Upper lobe of left lung (tissue), 4 donors: ENCODE measurements at regions not wholly inside any gene's neighbourhood (a gene's known extent, or its start where the extent isn't known, plus 50 kb on each side); places are given as distances from the start of the nearest gene placed in this dataset.

Experiments used
- EP300 ChIP-seq, 4 donors: sonication (generic); formaldehyde crosslinking; IDR thresholded peaks; one replicate each; pipeline ENCODE4 v1.5.1; 2017; ENCODE audit warnings: antibody characterized with exemption in 4 of 4, control low read depth in 2 of 4
- POLR2AphosphoS5 ChIP-seq, 2 donors: sonication (generic); formaldehyde crosslinking; IDR thresholded peaks; one replicate each; pipeline ENCODE4 v1.5.1; 2017; ENCODE audit warnings: antibody characterized with exemption in 2 of 2
- TF ChIP-seq, protein P1 (sequence below), 6 experiments: fragments of 450-650 bp in 4 of 6; fragments of 200-600 bp in 2 of 6; sonication (generic) in 2 of 6; IDR thresholded peaks; one replicate each; pipeline ENCODE4 v1.5.1; 2016 to 2019; ENCODE audit warnings: antibody characterized with exemption in 6 of 6

DNA sequence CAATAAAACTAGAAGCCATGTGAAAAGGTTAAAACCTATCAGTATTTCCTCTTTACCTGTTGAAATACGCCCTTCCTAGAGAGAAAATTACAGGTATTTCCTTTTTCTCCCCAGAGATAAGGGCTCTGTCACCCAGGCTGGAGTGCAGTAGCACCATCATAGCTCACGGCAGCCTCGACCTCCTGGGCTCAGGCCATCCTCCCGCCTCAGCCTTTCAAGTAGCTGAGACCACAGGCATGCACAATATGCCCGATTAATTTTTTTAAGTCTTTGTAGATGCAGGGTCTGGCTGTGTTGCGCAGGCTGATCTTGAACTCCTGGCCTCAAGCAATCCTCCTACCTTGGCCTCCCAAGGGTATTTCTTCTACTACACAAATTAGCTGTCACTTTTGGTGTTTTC, 154.4 kb downstream of the HNRNPD start:
- TF ChIP-seq, protein P1, sequence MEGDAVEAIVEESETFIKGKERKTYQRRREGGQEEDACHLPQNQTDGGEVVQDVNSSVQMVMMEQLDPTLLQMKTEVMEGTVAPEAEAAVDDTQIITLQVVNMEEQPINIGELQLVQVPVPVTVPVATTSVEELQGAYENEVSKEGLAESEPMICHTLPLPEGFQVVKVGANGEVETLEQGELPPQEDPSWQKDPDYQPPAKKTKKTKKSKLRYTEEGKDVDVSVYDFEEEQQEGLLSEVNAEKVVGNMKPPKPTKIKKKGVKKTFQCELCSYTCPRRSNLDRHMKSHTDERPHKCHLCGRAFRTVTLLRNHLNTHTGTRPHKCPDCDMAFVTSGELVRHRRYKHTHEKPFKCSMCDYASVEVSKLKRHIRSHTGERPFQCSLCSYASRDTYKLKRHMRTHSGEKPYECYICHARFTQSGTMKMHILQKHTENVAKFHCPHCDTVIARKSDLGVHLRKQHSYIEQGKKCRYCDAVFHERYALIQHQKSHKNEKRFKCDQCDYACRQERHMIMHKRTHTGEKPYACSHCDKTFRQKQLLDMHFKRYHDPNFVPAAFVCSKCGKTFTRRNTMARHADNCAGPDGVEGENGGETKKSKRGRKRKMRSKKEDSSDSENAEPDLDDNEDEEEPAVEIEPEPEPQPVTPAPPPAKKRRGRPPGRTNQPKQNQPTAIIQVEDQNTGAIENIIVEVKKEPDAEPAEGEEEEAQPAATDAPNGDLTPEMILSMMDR (IDR thresholded peaks at IDR 0.05) = no peak
- no peak for TF ChIP-seq EP300 (IDR thresholded peaks at IDR 0.05)
- TF ChIP-seq POLR2AphosphoS5 (IDR thresholded peaks at IDR 0.05) = no peak
